ENCODE measurements at regions not wholly inside any gene's neighbourhood (a gene's known extent, or its start where the extent isn't known, plus 50 kb on each side); places are given as distances from the start of the nearest gene placed in this dataset.

- Histone ChIP-seq H3K36me3 (ENCODE audit: control insufficient read depth, insufficient read depth, low read length) (no peaks in the 10 kb centered on the region), H3K4me3 (replicated peaks; ENCODE audit: low read depth, low read length) (no peak overlapping the region), H3K27me3 (replicated peaks; ENCODE audit: control insufficient read depth, insufficient read depth, low read length) (no peaks in the 10 kb centered on the region; the same call in 1 of the 2 replicates)
- no peak for DNase-seq (ENCODE audit: extremely low read depth, insufficient read length)
- TF ChIP-seq CTCF (IDR thresholded peaks at IDR 0.05; ENCODE audit: insufficient read depth, low read length, poor library complexity, severe bottlenecking), result no peak
Observed at GRCh38 chr2:236489895-236490404, 79.7 kb upstream of the ACKR3 start.

GRCh38 chr2:236496340-236496739, 73.3 kb upstream of the ACKR3 start:
- no peak for DNase-seq (ENCODE audit: extremely low read depth, insufficient read length)
- Histone ChIP-seq H3K4me3 (replicated peaks; ENCODE audit: low read depth, low read length) (no peak overlapping the region), H3K27me3 (replicated peaks; ENCODE audit: control insufficient read depth, insufficient read depth, low read length) (no peaks in the 10 kb centered on the region; the same call in 1 of the 2 replicates), H3K36me3 (ENCODE audit: control insufficient read depth, insufficient read depth, low read length) (no peaks in the 10 kb centered on the region)
- no peak for TF ChIP-seq CTCF (IDR thresholded peaks at IDR 0.05; ENCODE audit: insufficient read depth, low read length, poor library complexity, severe bottlenecking)

GRCh38 chr2:236498369-236498768, 71.3 kb upstream of the ACKR3 start:
- no peak for DNase-seq (ENCODE audit: extremely low read depth, insufficient read length)
- Histone ChIP-seq H3K27me3 (replicated peaks; ENCODE audit: control insufficient read depth, insufficient read depth, low read length) (no peaks in the 10 kb centered on the region; the same call in 1 of the 2 replicates), H3K36me3 (ENCODE audit: control insufficient read depth, insufficient read depth, low read length) (no peaks in the 10 kb centered on the region), H3K4me3 (replicated peaks; ENCODE audit: low read depth, low read length) (no peak overlapping the region)
- no peak for TF ChIP-seq CTCF (IDR thresholded peaks at IDR 0.05; ENCODE audit: insufficient read depth, low read length, poor library complexity, severe bottlenecking)

- no peak overlapping the region for H3K4me3 ChIP-seq (replicated peaks; ENCODE audit: low read depth, low read length)
- no peak for TF ChIP-seq CTCF (IDR thresholded peaks at IDR 0.05; ENCODE audit: insufficient read depth, low read length, poor library complexity, severe bottlenecking)
- H3K27me3 ChIP-seq (replicated peaks; ENCODE audit: control insufficient read depth, insufficient read depth, low read length), result no peaks in the 10 kb centered on the region; the same call in 1 of the 2 replicates
- no peak for DNase-seq (ENCODE audit: extremely low read depth, insufficient read length)
- no peaks in the 10 kb centered on the region for H3K36me3 ChIP-seq (ENCODE audit: control insufficient read depth, insufficient read depth, low read length)
Observed at GRCh38 chr2:236499691-236500578, 69.7 kb upstream of the ACKR3 start.

GRCh38 chr2:236501026-236501425, 68.6 kb upstream of the ACKR3 start:
- no peak overlapping the region for H3K4me3 ChIP-seq (replicated peaks; ENCODE audit: low read depth, low read length)
- no peaks in the 10 kb centered on the region for H3K36me3 ChIP-seq (ENCODE audit: control insufficient read depth, insufficient read depth, low read length)
- H3K27me3 ChIP-seq (replicated peaks; ENCODE audit: control insufficient read depth, insufficient read depth, low read length), result no peaks in the 10 kb centered on the region; the same call in 1 of the 2 replicates
- TF ChIP-seq CTCF (IDR thresholded peaks at IDR 0.05; ENCODE audit: insufficient read depth, low read length, poor library complexity, severe bottlenecking), result no peak
- no peak for DNase-seq (ENCODE audit: extremely low read depth, insufficient read length)

All from GM06990 (cell line).